ENCODE measurements at regions not wholly inside any gene's neighbourhood (a gene's known extent, or its start where the extent isn't known, plus 50 kb on each side); places are given as distances from the start of the nearest gene placed in this dataset.

GRCh38 chrX:16427668-16428067 lies 222.3 kb upstream of the S100G start:
- TF ChIP-seq CTCF (conservative IDR thresholded peaks at IDR 0.05) (no peak), ZFX (IDR thresholded peaks at IDR 0.05) (no peak)
